ENCODE measurements at regions not wholly inside any gene's neighbourhood (a gene's known extent, or its start where the extent isn't known, plus 50 kb on each side); places are given as distances from the start of the nearest gene placed in this dataset.

GRCh38 chr1:82612986-82613385 lies 812.3 kb downstream of the ADGRL2 start:
- Histone ChIP-seq H3K4me3 (ENCODE audit: low read length) (no peak overlapping the region), H3K4me1 (ENCODE audit: insufficient read depth, low read length) (no peaks in the 10 kb centered on the region), H3K9me3 (ENCODE audit: low read depth, low read length) (no peaks in the 10 kb centered on the region), H3K27me3 (ENCODE audit: insufficient read depth, low read length) (no peaks in the 10 kb centered on the region)

GRCh38 chr1:82606546-82606945 lies 805.8 kb downstream of the ADGRL2 start:
- H3K4me1 ChIP-seq (ENCODE audit: insufficient read depth, low read length): no peaks in the 10 kb centered on the region
- no peaks in the 10 kb centered on the region for H3K9me3 ChIP-seq (ENCODE audit: low read depth, low read length)
- no peaks in the 10 kb centered on the region for H3K27me3 ChIP-seq (ENCODE audit: insufficient read depth, low read length)
- H3K4me3 ChIP-seq (ENCODE audit: low read length): no peak overlapping the region

GRCh38 chr1:82604524-82604923 lies 803.8 kb downstream of the ADGRL2 start:
- Histone ChIP-seq H3K4me1 (ENCODE audit: insufficient read depth, low read length) (no peaks in the 10 kb centered on the region), H3K9me3 (ENCODE audit: low read depth, low read length) (no peaks in the 10 kb centered on the region), H3K27me3 (ENCODE audit: insufficient read depth, low read length) (no peaks in the 10 kb centered on the region), H3K4me3 (ENCODE audit: low read length) (no peak overlapping the region)

- no peaks in the 10 kb centered on the region for H3K9me3 ChIP-seq (ENCODE audit: low read depth, low read length)
- no peaks in the 10 kb centered on the region for H3K4me1 ChIP-seq (ENCODE audit: insufficient read depth, low read length)
- no peak overlapping the region for H3K4me3 ChIP-seq (ENCODE audit: low read length)
Measured at GRCh38 chr1:82600314-82600713, 799.6 kb downstream of the ADGRL2 start.

GRCh38 chr1:82598812-82599211 lies 798.1 kb downstream of the ADGRL2 start:
- no peaks in the 10 kb centered on the region for H3K4me1 ChIP-seq (ENCODE audit: insufficient read depth, low read length)
- H3K27me3 ChIP-seq (ENCODE audit: insufficient read depth, low read length): no peaks in the 10 kb centered on the region
- H3K4me3 ChIP-seq (ENCODE audit: low read length): no peak overlapping the region
- H3K9me3 ChIP-seq (ENCODE audit: low read depth, low read length): no peaks in the 10 kb centered on the region

More at GRCh38 chr1:82600314-82600713, 799.6 kb downstream of the ADGRL2 start:
- H3K27me3 ChIP-seq (ENCODE audit: insufficient read depth, low read length): no peaks in the 10 kb centered on the region

- Histone ChIP-seq H3K9me3 (ENCODE audit: low read depth, low read length) (no peaks in the 10 kb centered on the region), H3K4me3 (ENCODE audit: low read length) (no peak overlapping the region), H3K4me1 (ENCODE audit: insufficient read depth, low read length) (no peaks in the 10 kb centered on the region), H3K27me3 (ENCODE audit: insufficient read depth, low read length) (no peaks in the 10 kb centered on the region)
Measured at GRCh38 chr1:82598337-82598736, 797.6 kb downstream of the ADGRL2 start.

GRCh38 chr1:82597649-82598048 lies 796.9 kb downstream of the ADGRL2 start:
- H3K9me3 ChIP-seq (ENCODE audit: low read depth, low read length): no peaks in the 10 kb centered on the region
- no peak overlapping the region for H3K4me3 ChIP-seq (ENCODE audit: low read length)
- H3K4me1 ChIP-seq (ENCODE audit: insufficient read depth, low read length): no peaks in the 10 kb centered on the region
- no peaks in the 10 kb centered on the region for H3K27me3 ChIP-seq (ENCODE audit: insufficient read depth, low read length)

GRCh38 chr1:82597141-82597540 lies 796.4 kb downstream of the ADGRL2 start:
- H3K4me3 ChIP-seq (ENCODE audit: low read length): no peak overlapping the region
- H3K4me1 ChIP-seq (ENCODE audit: insufficient read depth, low read length): no peaks in the 10 kb centered on the region
- H3K27me3 ChIP-seq (ENCODE audit: insufficient read depth, low read length): no peaks in the 10 kb centered on the region
- H3K9me3 ChIP-seq (ENCODE audit: low read depth, low read length): no peaks in the 10 kb centered on the region

GRCh38 chr1:82593561-82593960 lies 792.8 kb downstream of the ADGRL2 start:
- Histone ChIP-seq H3K4me1 (ENCODE audit: insufficient read depth, low read length) (no peaks in the 10 kb centered on the region), H3K9me3 (ENCODE audit: low read depth, low read length) (no peaks in the 10 kb centered on the region), H3K4me3 (ENCODE audit: low read length) (no peak overlapping the region), H3K27me3 (ENCODE audit: insufficient read depth, low read length) (no peaks in the 10 kb centered on the region)

GRCh38 chr1:82589588-82589987 lies 788.9 kb downstream of the ADGRL2 start:
- Histone ChIP-seq H3K27me3 (ENCODE audit: insufficient read depth, low read length) (no peaks in the 10 kb centered on the region), H3K4me1 (ENCODE audit: insufficient read depth, low read length) (no peaks in the 10 kb centered on the region), H3K4me3 (ENCODE audit: low read length) (no peak overlapping the region), H3K9me3 (ENCODE audit: low read depth, low read length) (no peaks in the 10 kb centered on the region)

- no peak overlapping the region for H3K4me3 ChIP-seq (ENCODE audit: low read length)
- no peaks in the 10 kb centered on the region for H3K27me3 ChIP-seq (ENCODE audit: insufficient read depth, low read length)
- H3K9me3 ChIP-seq (ENCODE audit: low read depth, low read length): no peaks in the 10 kb centered on the region
- no peaks in the 10 kb centered on the region for H3K4me1 ChIP-seq (ENCODE audit: insufficient read depth, low read length)
Measured at GRCh38 chr1:82587371-82587770, 786.6 kb downstream of the ADGRL2 start.

- Histone ChIP-seq H3K27me3 (ENCODE audit: insufficient read depth, low read length) (no peaks in the 10 kb centered on the region), H3K4me1 (ENCODE audit: insufficient read depth, low read length) (no peaks in the 10 kb centered on the region), H3K4me3 (ENCODE audit: low read length) (no peak overlapping the region), H3K9me3 (ENCODE audit: low read depth, low read length) (no peaks in the 10 kb centered on the region)
Measured at GRCh38 chr1:82586473-82586872, 785.7 kb downstream of the ADGRL2 start.

- no peak overlapping the region for H3K4me3 ChIP-seq (ENCODE audit: low read length)
- no peaks in the 10 kb centered on the region for H3K9me3 ChIP-seq (ENCODE audit: low read depth, low read length)
- H3K4me1 ChIP-seq (ENCODE audit: insufficient read depth, low read length): no peaks in the 10 kb centered on the region
- no peaks in the 10 kb centered on the region for H3K27me3 ChIP-seq (ENCODE audit: insufficient read depth, low read length)
Measured at GRCh38 chr1:82582347-82582746, 781.6 kb downstream of the ADGRL2 start.

GRCh38 chr1:82578086-82578726 lies 777.5 kb downstream of the ADGRL2 start:
- H3K27me3 ChIP-seq (ENCODE audit: insufficient read depth, low read length): no peaks in the 10 kb centered on the region
- no peaks in the 10 kb centered on the region for H3K9me3 ChIP-seq (ENCODE audit: low read depth, low read length)
- no peaks in the 10 kb centered on the region for H3K4me1 ChIP-seq (ENCODE audit: insufficient read depth, low read length)
- H3K4me3 ChIP-seq (ENCODE audit: low read length): no peak overlapping the region

GRCh38 chr1:82567348-82567747 lies 766.6 kb downstream of the ADGRL2 start:
- Histone ChIP-seq H3K4me1 (ENCODE audit: insufficient read depth, low read length) (no peaks in the 10 kb centered on the region), H3K9me3 (ENCODE audit: low read depth, low read length) (no peaks in the 10 kb centered on the region), H3K27me3 (ENCODE audit: insufficient read depth, low read length) (no peaks in the 10 kb centered on the region), H3K4me3 (ENCODE audit: low read length) (no peak overlapping the region)

- Histone ChIP-seq H3K4me3 (ENCODE audit: low read length) (no peak overlapping the region), H3K9me3 (ENCODE audit: low read depth, low read length) (no peaks in the 10 kb centered on the region), H3K27me3 (ENCODE audit: insufficient read depth, low read length) (no peaks in the 10 kb centered on the region), H3K4me1 (ENCODE audit: insufficient read depth, low read length) (no peaks in the 10 kb centered on the region)
Measured at GRCh38 chr1:82565546-82565945, 764.8 kb downstream of the ADGRL2 start.
